Mesendoderm (in vitro differentiated cells): ENCODE measurements at regions not wholly inside any gene's neighbourhood (a gene's known extent, or its start where the extent isn't known, plus 50 kb on each side); places are given as distances from the start of the nearest gene placed in this dataset.

Experiments
- DNase-seq: peaks from one replicate; pipeline ENCODE4 v3.0.0; 2013
- H2AK5ac ChIP-seq: 2 replicates; pipeline ENCODE4 v1.6.1; 2013; ENCODE audit warnings: low read length, inconsistent platforms
- H2BK120ac ChIP-seq: 2 replicates; pipeline ENCODE4 v1.6.1; 2013; ENCODE audit warnings: low read depth, mild to moderate bottlenecking, low read length, moderate library complexity, mixed read lengths
- H2BK15ac ChIP-seq: replicated peaks from 2 replicates; pipeline ENCODE4 v1.6.1; 2013; ENCODE audit warnings: low read depth, mild to moderate bottlenecking, moderate library complexity
- H2BK5ac ChIP-seq: 2 replicates; pipeline ENCODE4 v1.6.1; 2013; ENCODE audit warnings: low read length, inconsistent platforms
- H3K18ac ChIP-seq: 2 replicates; pipeline ENCODE4 v1.6.1; 2013; ENCODE audit warnings: mild to moderate bottlenecking, low read length, mixed read lengths
- H3K23ac ChIP-seq: one replicate; pipeline ENCODE4 v1.6.1; 2013; ENCODE audit warnings: low read length
- H3K27ac ChIP-seq: 2 replicates; pipeline ENCODE4 v1.5.1; 2013; ENCODE audit warnings: low read depth, mild to moderate bottlenecking, inconsistent platforms, low read length, moderate library complexity
- H3K27me3 ChIP-seq: 2 replicates; pipeline ENCODE4 v1.6.1; 2013; ENCODE audit warnings: low read length, control low read depth, mild to moderate bottlenecking, inconsistent platforms; ENCODE audit not compliant: insufficient read depth, poor library complexity
- H3K36me3 ChIP-seq: 2 replicates; pipeline ENCODE4 v1.6.1; 2013; ENCODE audit warnings: low read length, inconsistent platforms; ENCODE audit not compliant: control insufficient read depth, insufficient read depth
- H3K4ac ChIP-seq: one replicate; pipeline ENCODE4 v1.6.1; 2013; ENCODE audit warnings: low read depth, mild to moderate bottlenecking, low read length, moderate library complexity
- H3K4me1 ChIP-seq: 2 replicates; pipeline ENCODE4 v1.6.1; 2013; ENCODE audit warnings: low read depth, low read length, inconsistent platforms; ENCODE audit not compliant: control insufficient read depth
- H3K4me2 ChIP-seq: 2 replicates; pipeline ENCODE4 v1.6.1; 2013; ENCODE audit warnings: low read length
- H3K4me3 ChIP-seq: 2 replicates; pipeline ENCODE4 v1.5.1; 2013; ENCODE audit warnings: mild to moderate bottlenecking, low read length
- H3K56ac ChIP-seq: one replicate; pipeline ENCODE4 v1.6.1; 2013; ENCODE audit warnings: low read length
- H3K79me1 ChIP-seq: 2 replicates; pipeline ENCODE4 v1.6.1; 2013; ENCODE audit warnings: low read length, inconsistent platforms
- H3K79me2 ChIP-seq: 2 replicates; pipeline ENCODE4 v1.6.1; 2013; ENCODE audit warnings: mild to moderate bottlenecking, low read length; ENCODE audit not compliant: control insufficient read depth, insufficient read depth
- H3K9ac ChIP-seq: 2 replicates; pipeline ENCODE4 v1.6.1; 2013; ENCODE audit warnings: low read length, inconsistent platforms
- H4K5ac ChIP-seq: one replicate; pipeline ENCODE4 v1.6.1; 2013; ENCODE audit warnings: low read length
- H4K8ac ChIP-seq: one replicate; pipeline ENCODE4 v1.6.1; 2013; ENCODE audit warnings: low read depth, mild to moderate bottlenecking, control low read depth, low read length, moderate library complexity
- WGBS: extraction: QIAGEN DNeasy Blood & Tissue Kit; methylation state at CpG from one replicate; pipeline ENCODE4 v1.1.7; 2013; ENCODE audit warnings: low lambda C conversion rate, missing lambda C conversion rate; ENCODE audit not compliant: insufficient coverage; ENCODE audit errors: extremely low coverage; 5-methylcytosine and 5-hydroxymethylcytosine counted together

DNA sequence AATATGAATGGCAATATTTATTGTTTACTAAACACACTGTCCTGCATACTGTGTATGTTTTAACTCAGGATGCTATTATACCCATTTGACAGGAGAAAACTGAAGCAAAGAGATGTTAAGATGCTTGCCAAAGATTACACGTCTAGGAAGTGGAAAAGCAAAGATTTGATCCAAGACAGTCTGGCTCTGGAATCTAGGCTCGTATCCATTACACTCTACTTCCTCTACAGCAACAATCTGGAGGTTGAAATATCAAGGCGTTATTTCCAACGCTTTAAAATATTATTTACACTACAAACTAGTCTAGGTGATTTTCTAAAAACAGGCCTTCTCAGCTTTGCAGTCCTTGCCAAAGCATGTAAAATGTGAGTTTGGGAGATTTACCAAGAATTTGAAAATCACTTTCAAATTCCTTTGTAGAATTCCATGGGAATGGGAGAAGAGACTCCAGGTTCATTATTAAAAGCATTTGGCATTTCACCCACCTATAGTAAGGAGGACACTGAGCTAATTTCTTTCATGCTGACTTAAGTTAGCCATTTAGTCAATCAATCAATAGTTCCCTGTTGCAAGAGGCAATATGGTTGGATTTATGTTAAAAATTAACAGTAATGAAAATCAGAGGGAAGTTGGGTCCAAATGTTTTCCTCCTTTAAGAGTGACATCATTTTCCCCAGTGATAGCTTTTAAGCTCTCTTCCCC, 356.3 kb upstream of the SMARCA2 start:
- H3K56ac ChIP-seq = no peak overlapping the region
- no peak overlapping the region for H3K4ac ChIP-seq
- H3K36me3 ChIP-seq = no peaks in the 10 kb centered on the region
- H4K8ac ChIP-seq = no peak overlapping the region
- H2BK120ac ChIP-seq = no peak overlapping the region
- no peaks in the 10 kb centered on the region for H3K27me3 ChIP-seq
- H3K4me2 ChIP-seq = no peak overlapping the region
- H3K18ac ChIP-seq = no peak overlapping the region
- no peaks in the 10 kb centered on the region for H3K79me1 ChIP-seq
- no peak overlapping the region for H2BK5ac ChIP-seq
- no peak overlapping the region for H3K23ac ChIP-seq
- no peak overlapping the region for H2AK5ac ChIP-seq
- no peak overlapping the region for H2BK15ac ChIP-seq
- no peak overlapping the region for H3K4me3 ChIP-seq
- no peaks in the 10 kb centered on the region for H3K79me2 ChIP-seq
- no peak overlapping the region for H3K9ac ChIP-seq
- no peak for DNase-seq
- no CpG with 5 or more reads among the region's 4 CpGs for WGBS
- no peak overlapping the region for H4K5ac ChIP-seq
- no peaks in the 10 kb centered on the region for H3K4me1 ChIP-seq
- H3K27ac ChIP-seq = no peak overlapping the region

- H3K9ac ChIP-seq = no peak overlapping the region
Measured at GRCh38 chr9:1659363-1659690, 355.8 kb upstream of the SMARCA2 start.

DNA sequence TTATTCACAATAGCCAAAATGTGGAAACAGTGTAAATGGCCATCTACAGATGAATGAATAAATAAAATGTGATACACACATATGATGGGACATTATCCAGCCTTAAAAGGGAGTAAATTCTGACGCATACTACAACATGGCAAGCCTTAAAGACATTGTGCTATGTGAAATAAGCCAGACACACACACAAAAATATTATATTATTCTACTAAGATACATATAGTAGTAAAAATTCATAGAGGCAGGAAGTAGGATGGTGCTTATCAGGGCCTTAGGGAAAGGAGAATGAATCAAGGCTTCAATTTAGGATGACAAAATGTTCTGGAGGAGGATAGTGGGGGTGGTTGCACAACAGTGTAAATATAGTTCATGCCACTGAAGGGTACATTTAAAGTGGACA, 346.7 kb upstream of the SMARCA2 start:
- Histone ChIP-seq H3K79me1 (no peaks in the 10 kb centered on the region), H2AK5ac (no peak overlapping the region), H3K18ac (no peak overlapping the region), H3K27ac (no peak overlapping the region), H3K4ac (no peak overlapping the region), H3K9ac (no peak overlapping the region), H3K56ac (no peak overlapping the region), H4K5ac (no peak overlapping the region), H2BK5ac (no peak overlapping the region), H2BK15ac (no peak overlapping the region), H2BK120ac (no peak overlapping the region), H3K79me2 (no peaks in the 10 kb centered on the region), H3K4me2 (no peak overlapping the region), H3K4me3 (no peak overlapping the region), H4K8ac (no peak overlapping the region), H3K36me3 (no peaks in the 10 kb centered on the region), H3K23ac (no peak overlapping the region), H3K4me1 (no peaks in the 10 kb centered on the region), H3K27me3 (no peaks in the 10 kb centered on the region)
- no peak for DNase-seq
- WGBS = no CpG with 5 or more reads among the region's 1 CpG

More at GRCh38 chr9:1659363-1659690, 355.8 kb upstream of the SMARCA2 start:
- Histone ChIP-seq H3K23ac (no peak overlapping the region), H3K27me3 (no peaks in the 10 kb centered on the region), H3K4me1 (no peaks in the 10 kb centered on the region), H2BK15ac (no peak overlapping the region), H2BK120ac (no peak overlapping the region), H3K4ac (no peak overlapping the region), H2BK5ac (no peak overlapping the region), H3K36me3 (no peaks in the 10 kb centered on the region), H3K56ac (no peak overlapping the region), H3K4me3 (no peak overlapping the region), H3K27ac (no peak overlapping the region), H4K5ac (no peak overlapping the region), H3K4me2 (no peak overlapping the region), H3K79me1 (no peaks in the 10 kb centered on the region), H3K18ac (no peak overlapping the region), H3K79me2 (no peaks in the 10 kb centered on the region), H2AK5ac (no peak overlapping the region), H4K8ac (no peak overlapping the region)
- no peak for DNase-seq
- no CpG with 5 or more reads among the region's 3 CpGs for WGBS

GRCh38 chr9:1673300-1673699, 341.8 kb upstream of the SMARCA2 start:
- H3K27ac ChIP-seq = no peak overlapping the region
- no peak overlapping the region for H3K18ac ChIP-seq
- H3K4me2 ChIP-seq = no peak overlapping the region
- no peak overlapping the region for H2BK5ac ChIP-seq
- no peak overlapping the region for H2BK120ac ChIP-seq
- H3K27me3 ChIP-seq = no peaks in the 10 kb centered on the region
- H3K4me1 ChIP-seq = no peaks in the 10 kb centered on the region
- H2BK15ac ChIP-seq = no peak overlapping the region
- no peak overlapping the region for H3K4me3 ChIP-seq
- no peak overlapping the region for H2AK5ac ChIP-seq
- no peak overlapping the region for H3K9ac ChIP-seq
- H3K56ac ChIP-seq = no peak overlapping the region
- H3K23ac ChIP-seq = no peak overlapping the region
- no peaks in the 10 kb centered on the region for H3K79me2 ChIP-seq
- H3K36me3 ChIP-seq = no peaks in the 10 kb centered on the region
- no peak for DNase-seq
- H3K4ac ChIP-seq = no peak overlapping the region
- no peaks in the 10 kb centered on the region for H3K79me1 ChIP-seq
- no peak overlapping the region for H4K5ac ChIP-seq
- no peak overlapping the region for H4K8ac ChIP-seq

- Histone ChIP-seq H3K4ac (no peak overlapping the region), H2BK120ac (no peak overlapping the region), H3K79me1 (no peaks in the 10 kb centered on the region), H3K4me2 (no peak overlapping the region), H3K23ac (no peak overlapping the region), H3K9ac (no peak overlapping the region), H3K36me3 (no peaks in the 10 kb centered on the region), H3K56ac (no peak overlapping the region), H3K4me3 (no peak overlapping the region), H3K79me2 (no peaks in the 10 kb centered on the region), H3K18ac (no peak overlapping the region), H3K27ac (no peak overlapping the region), H4K5ac (no peak overlapping the region), H4K8ac (no peak overlapping the region), H3K4me1 (no peaks in the 10 kb centered on the region), H2AK5ac (no peak overlapping the region), H2BK5ac (no peak overlapping the region), H2BK15ac (no peak overlapping the region), H3K27me3 (no peaks in the 10 kb centered on the region)
- no CpG with 5 or more reads among the region's 3 CpGs for WGBS
- DNase-seq = no peak
Measured at GRCh38 chr9:1676771-1677170, 338.4 kb upstream of the SMARCA2 start.

DNA sequence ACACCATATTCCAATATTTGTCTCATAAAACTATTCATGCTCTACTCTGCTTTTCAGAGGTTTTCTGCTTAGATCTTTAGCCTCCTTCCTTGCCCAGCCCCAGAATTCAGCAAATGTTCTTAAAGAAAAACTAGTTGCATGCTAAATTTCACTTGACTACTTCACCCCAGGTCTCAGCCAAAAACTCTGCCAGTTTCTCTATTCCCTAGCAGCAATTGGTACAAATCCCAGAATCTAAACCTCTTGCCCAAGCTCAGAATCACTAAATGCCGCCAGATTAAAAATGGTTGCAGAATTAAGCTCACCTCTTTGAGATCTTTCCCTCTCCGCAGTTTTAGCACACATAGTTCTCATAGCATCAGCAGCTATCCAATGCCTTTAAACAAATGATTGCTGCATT, 331.2 kb upstream of the SMARCA2 start:
- Histone ChIP-seq H3K36me3 (no peaks in the 10 kb centered on the region), H3K56ac (no peak overlapping the region), H3K27ac (no peak overlapping the region), H4K8ac (no peak overlapping the region), H3K23ac (no peak overlapping the region), H3K4ac (no peak overlapping the region), H2BK15ac (no peak overlapping the region), H3K4me3 (no peak overlapping the region), H3K4me2 (no peak overlapping the region), H2AK5ac (no peak overlapping the region), H3K9ac (no peak overlapping the region), H2BK5ac (no peak overlapping the region), H3K27me3 (no peaks in the 10 kb centered on the region), H3K79me1 (no peaks in the 10 kb centered on the region), H4K5ac (no peak overlapping the region), H2BK120ac (peak overlapping the region; percentile 78), H3K18ac (peak overlapping the region; percentile 18), H3K4me1 (no peaks in the 10 kb centered on the region), H3K79me2 (no peaks in the 10 kb centered on the region)
- no peak for DNase-seq
- no CpG with 5 or more reads among the region's 2 CpGs for WGBS
